G401.6 (cell line): ENCODE measurements at regions not wholly inside any gene's neighbourhood (a gene's known extent, or its start where the extent isn't known, plus 50 kb on each side); places are given as distances from the start of the nearest gene placed in this dataset.

Experiments used
- FAIRE-seq: peaks from 2 replicates; lab custom pipeline; 2012; peaks lifted over from hg19 to GRCh38; lab: Jason Lieb, UNC

GRCh38 chr12:93302331-93303229, 75.1 kb upstream of the NUDT4 start:
- FAIRE-seq, result no peak

DNA sequence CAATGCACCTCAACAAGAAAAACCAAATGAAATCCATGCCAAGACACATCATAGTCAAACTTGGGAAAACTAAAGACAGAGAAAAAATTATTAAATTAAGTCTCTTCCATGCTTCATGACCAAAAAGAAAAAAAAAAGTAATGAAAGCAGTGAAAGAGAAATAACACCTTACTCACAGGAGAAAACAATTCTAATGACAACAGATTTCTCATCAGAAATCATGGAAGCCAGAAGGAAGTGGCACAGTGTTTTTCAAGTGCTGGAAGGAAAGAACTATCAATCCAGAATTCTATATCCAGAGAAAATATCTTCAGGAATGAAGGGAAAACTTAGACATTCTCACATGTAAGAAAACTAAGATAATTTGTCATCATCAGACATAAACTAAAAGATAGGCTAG, 71.1 kb upstream of the NUDT4 start:
- FAIRE-seq, result no peak

DNA sequence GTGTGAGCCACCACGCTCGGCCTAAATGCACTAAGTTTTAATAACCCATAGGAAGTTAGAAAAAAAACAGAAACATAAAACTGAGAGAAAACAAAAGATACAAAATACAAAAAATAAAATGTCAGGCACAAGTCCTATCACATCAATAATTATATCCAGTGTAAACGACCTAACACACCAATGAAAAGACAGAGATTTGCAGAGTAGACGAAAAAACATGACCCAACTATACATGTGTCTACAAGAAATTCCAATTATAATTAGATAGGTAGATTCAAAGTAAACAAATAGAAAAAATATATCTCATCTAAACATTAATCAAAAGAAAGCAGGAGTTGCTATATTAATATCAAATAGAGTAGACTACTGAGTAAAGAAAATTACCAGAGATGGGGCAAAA, 69.4 kb upstream of the NUDT4 start:
- no peak for FAIRE-seq

GRCh38 chr12:93311827-93312226, 65.9 kb upstream of the NUDT4 start:
- FAIRE-seq, result no peak

DNA sequence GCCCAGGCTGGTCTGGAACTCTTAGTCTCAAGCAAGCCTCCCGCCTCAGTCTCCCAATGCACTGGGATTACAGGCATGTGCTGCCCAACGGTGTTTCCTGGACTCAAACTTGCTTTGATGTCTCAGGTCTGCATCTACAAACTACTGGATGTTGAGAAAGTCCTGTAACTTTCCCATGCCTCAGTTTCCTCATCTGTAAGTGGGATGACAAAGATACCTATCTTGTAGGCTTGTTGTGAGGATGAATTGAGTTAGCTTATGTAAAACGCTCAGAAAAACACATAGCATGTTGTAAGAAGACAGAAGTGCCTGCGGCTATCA, 63.6 kb upstream of the NUDT4 start:
- FAIRE-seq, result no peak

DNA sequence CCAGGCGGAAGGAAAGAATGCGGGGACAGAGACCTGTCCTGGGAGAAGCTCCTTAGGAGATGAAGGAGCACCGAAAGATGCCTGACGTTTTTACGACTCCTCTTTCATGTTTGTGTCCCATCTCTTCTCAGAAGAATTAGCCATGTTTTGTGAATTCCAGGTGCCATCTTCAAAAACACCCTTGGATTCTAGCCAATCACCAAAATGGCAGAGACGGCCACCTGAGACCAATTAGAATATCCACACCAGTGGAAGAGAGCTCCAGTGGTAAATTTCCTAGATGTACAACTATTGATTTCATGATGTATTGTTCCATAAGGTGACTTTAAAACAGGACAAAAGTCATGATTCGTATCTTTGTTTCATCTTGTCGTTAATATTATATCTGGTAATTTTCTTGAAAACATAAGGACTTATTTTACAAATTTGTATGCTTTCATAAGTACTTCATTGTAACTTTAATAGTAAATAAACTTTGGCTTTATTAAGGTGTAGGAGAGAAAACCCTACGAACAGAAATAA, 62.3 kb upstream of the NUDT4 start:
- no peak for FAIRE-seq

GRCh38 chr12:93315907-93316622, 61.7 kb upstream of the NUDT4 start:
- no peak for FAIRE-seq

- FAIRE-seq, result no peak
These were observed 61.1 kb upstream of the NUDT4 start for GRCh38 chr12:93316623-93316971.

GRCh38 chr12:93317227-93317626, 60.5 kb upstream of the NUDT4 start:
- no peak for FAIRE-seq

GRCh38 chr12:93318720-93319522, 58.8 kb upstream of the NUDT4 start:
- no peak for FAIRE-seq

GRCh38 chr12:93319523-93320050, 58.1 kb upstream of the NUDT4 start:
- FAIRE-seq, result no peak

DNA sequence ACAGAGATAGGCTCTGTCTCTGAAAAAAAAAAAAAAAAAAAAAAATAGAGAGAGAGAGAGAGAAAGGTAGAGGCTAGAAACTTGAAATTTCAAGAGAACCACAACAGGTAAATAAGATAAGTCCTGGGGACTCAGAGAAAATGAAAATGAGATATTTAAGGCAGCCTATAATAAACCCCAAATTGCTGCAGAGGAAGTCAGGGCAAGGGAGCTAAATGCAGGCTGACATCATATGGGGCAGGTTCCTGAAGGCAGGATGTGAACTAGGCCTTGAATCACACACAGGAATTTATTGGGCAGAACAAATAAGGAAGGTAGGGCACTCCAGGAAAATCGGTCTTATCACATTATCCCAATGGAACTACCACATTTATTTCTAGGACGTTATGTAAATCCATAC, 54.9 kb upstream of the NUDT4 start:
- no peak for FAIRE-seq

GRCh38 chr12:93323625-93324329, 53.9 kb upstream of the NUDT4 start:
- FAIRE-seq, result no peak

DNA sequence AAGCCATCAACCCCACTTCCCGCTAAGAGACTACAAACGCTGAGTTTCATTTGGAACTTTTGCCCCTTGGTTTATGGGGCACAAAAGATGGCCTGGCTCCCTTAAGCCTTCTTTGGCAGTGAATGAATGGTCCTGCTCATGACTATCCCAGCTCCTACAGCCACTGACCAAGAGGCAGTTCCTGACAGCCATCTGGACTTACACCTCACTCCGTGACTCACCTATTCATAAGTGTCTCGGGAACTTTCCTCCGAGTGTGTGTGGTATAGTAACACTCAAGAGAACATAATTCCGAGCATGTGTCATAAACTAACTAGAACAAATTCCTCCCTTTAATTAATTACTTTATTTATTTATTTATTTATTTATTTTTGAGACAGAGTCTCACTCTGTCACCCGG, 51.9 kb upstream of the NUDT4 start:
- FAIRE-seq, result no peak
